GM12872 (cell line): ENCODE measurements at regions not wholly inside any gene's neighbourhood (a gene's known extent, or its start where the extent isn't known, plus 50 kb on each side); places are given as distances from the start of the nearest gene placed in this dataset.

Source experiments
- CTCF ChIP-seq: IDR thresholded peaks from 3 replicates; pipeline ENCODE4 v1.5.1; 2011; ENCODE audit warnings: low read depth, mild to moderate bottlenecking, low read length, moderate library complexity; ENCODE audit not compliant: insufficient read depth

DNA sequence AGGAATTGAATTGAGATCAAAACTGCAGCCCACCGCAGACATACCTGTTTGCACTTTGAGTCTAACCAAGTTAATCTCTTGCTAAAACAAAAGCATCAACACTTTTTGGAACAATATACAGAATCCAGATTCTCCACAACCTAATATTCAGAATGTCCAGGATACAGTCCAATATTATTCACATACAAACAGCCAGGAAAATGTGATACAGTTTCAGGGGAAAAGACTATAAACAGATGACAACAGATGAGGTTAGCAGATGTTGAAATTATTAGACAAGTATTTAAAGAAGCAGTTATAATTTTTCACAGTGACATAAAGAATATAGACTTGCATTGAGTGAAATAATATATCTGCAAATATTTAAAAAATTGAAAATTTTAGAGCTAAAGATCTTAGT lies 678.1 kb upstream of the CXADR start:
- no peak for TF ChIP-seq CTCF

DNA sequence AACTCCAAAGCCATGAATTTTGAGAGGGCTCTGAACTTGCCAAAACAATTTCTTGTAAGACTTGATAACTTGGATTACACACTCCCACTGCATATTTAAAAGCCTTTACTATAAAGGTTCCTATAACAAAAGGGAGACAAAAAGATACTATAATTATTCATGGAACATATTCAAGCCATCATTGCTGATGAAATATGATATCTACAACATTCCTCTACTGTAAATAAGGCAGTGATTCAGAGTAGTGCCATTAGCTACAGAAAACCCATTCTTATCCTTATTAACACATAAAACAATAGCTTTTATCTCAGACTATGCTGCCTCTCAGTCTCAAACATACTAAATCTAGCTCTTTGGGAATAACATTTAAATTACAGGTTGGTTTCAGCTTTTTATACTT lies 675.5 kb upstream of the CXADR start:
- TF ChIP-seq CTCF = no peak

DNA sequence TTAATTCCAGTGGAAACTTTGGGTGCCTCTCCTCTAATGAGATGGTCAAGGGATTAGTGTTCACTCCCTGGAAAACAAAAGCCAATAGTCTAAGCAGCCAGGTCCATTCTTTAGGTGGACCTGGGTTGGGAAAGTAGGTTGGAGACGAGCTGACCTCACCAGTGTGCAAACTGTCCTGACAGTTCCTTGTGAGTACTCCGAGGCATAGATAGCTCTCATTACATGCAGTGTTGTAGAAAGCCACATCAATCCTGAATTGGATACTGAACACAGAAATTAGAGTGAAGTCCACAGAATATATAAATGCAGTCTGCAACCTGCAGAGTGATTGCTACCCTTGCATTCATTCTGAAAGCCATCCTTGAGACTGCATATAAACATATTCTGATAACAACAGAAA lies 675.1 kb upstream of the CXADR start:
- TF ChIP-seq CTCF = no peak

GRCh38 chr21:16838331-16838730 lies 674.5 kb upstream of the CXADR start:
- TF ChIP-seq CTCF = no peak

GRCh38 chr21:16840538-16840937 lies 672.3 kb upstream of the CXADR start:
- no peak for TF ChIP-seq CTCF

DNA sequence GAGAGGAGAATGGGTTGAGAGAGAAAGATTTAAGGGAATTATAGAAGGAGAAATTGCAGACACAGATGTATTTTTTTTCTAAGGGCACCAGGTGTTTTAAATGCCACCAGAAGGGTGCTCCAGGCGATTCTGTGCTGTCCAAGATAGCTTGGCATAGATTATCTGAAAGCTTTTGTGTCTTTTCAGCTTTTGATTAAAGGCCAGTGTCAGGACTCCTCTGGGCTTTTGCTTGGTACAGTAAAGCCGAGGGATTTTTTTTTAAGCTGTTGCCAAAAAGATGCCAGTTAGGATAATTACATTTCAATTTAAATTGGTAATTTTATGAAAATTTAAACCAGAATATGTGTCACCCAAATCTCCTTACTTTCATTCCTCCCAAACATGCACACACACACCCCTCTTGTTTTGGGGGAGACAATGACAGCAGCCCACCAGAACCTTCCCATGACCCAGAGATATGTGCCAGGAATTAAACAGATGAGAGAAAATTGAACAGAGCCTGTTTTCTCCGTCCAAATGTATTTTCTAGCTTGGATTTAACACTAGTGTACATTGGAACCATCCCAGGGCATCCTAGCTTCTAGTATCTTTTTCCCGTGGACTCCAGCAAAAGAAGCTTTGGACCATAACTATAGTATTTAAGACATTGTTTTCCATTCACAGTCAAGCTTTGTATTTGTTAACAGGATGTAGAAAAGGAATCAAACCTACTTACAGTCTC lies 670.7 kb upstream of the CXADR start:
- TF ChIP-seq CTCF = no peak

DNA sequence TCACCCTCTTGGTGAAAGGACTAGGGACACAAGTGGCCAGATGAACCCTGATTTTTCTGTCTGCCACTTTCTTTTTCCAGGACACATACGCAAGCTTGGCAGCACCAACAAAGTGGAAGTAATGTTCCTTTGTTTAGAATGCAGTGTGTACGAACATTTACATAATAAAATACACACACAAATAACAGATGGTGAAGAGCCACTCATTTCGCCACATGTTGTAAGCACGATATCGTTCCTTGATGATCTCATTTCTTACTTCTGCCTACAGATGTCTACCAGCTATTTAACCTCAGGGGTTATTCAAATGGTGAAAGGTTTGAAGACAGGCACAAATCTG lies 670.2 kb upstream of the CXADR start:
- no peak for TF ChIP-seq CTCF

DNA sequence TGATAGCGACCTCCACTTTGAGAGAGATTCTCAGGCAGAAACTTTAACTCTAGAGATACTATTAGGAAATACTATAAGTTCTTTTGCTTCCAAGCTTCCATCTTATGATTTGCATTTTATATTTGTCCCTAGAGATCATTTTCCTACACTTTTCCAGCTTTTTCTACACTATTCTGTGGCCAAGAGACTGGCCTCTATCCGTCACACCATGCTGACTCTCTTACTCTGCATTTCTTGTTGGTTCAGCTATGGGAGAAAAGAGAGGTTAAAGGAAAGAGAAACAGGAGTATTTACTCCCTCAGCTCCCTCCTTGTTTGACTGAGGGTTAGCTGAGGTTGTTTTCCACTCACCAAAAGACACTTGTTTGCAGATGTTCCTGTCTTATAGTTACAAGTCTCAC lies 665.6 kb upstream of the CXADR start:
- no peak for TF ChIP-seq CTCF
